ENCODE measurements at regions not wholly inside any gene's neighbourhood (a gene's known extent, or its start where the extent isn't known, plus 50 kb on each side); places are given as distances from the start of the nearest gene placed in this dataset.

DNA sequence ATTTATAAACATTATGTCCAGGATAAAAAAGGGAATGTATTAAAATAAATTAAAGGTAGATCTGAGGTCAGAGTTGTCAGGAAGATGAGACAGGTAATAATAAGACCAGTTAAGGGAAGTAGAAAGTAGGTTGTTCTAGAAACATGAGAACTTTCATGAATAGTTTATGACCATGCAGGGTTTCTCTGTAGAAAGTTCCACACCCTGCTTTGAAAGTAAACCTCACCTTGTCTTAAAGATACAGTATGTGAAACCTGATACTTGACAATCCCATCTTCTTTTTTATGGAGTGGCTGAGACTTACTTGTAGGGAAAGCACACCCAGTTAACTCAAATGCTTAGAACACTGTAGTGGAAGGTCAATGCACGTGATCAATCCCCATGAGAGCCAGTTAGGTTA, 260.6 kb upstream of the ZNF462 start:
- CTCF ChIA-PET (ENCODE audit: partially characterized antibody), result no interaction called here
- WGBS, 2 experiments (ENCODE audit: extremely low coverage in 1 of 2, insufficient coverage in 1 of 2, insufficient read length in 1 of 2, insufficient replicate concordance in 2 of 2, low coverage in 1 of 2, low lambda C conversion rate in 2 of 2, missing lambda C conversion rate in 1 of 2), result 73% methylated on average over 1 of the region's 1 CpG; no CpG with 5 or more reads in 1 of the 2 experiments
- no peaks in the 10 kb centered on the region for H4K20me1 ChIP-seq (replicated peaks in 1 of 2; ENCODE audit: control insufficient read depth in 1 of 2, insufficient read depth in 2 of 2, low read length in 2 of 2)
- no peak overlapping the region for H3K4me2 ChIP-seq (ENCODE audit: insufficient read depth in 1 of 2, low read depth in 2 of 2, low read length in 2 of 2)
- H4K5ac ChIP-seq (ENCODE audit: insufficient read length, low read depth, low read length), result no peak overlapping the region
- POLR2A ChIA-PET (ENCODE audit: partially characterized antibody), result no interaction called here
- 0 out of 2 replicates have a peak overlapping the region, but pooled peaks have one; percentile 33 for H2AFZ ChIP-seq (ENCODE audit: low read length)
- H3K18ac ChIP-seq (ENCODE audit: extremely low read depth, low read length), result no peak overlapping the region
- H2BK12ac ChIP-seq (ENCODE audit: low read depth, low read length), result no peak overlapping the region
- H3K79me2 ChIP-seq (ENCODE audit: control insufficient read depth in 1 of 2, insufficient read depth in 2 of 2, low read length in 2 of 2), result no peaks in the 10 kb centered on the region
- no peaks in the 10 kb centered on the region for H3K36me3 ChIP-seq (ENCODE audit: control insufficient read depth in 2 of 4, insufficient read depth in 4 of 4, low read length in 3 of 4)
- H3K23ac ChIP-seq (ENCODE audit: insufficient read length), result no peak overlapping the region
- H3K27me3 ChIP-seq (replicated peaks in 1 of 4; ENCODE audit: control insufficient read depth in 3 of 4, extremely low read depth in 1 of 4, insufficient read depth in 3 of 4, low read length in 3 of 4), result no peaks in the 10 kb centered on the region
- H3K56ac ChIP-seq (replicated peaks; ENCODE audit: insufficient read length, low read depth, low read length), result no peak overlapping the region
- no peaks in the 10 kb centered on the region for H3K79me1 ChIP-seq (ENCODE audit: low read depth, low read length)
- no peak overlapping the region for H2BK5ac ChIP-seq (ENCODE audit: low read depth, low read length)
- no peak overlapping the region for H2BK20ac ChIP-seq (ENCODE audit: low read length)
- no peak for FAIRE-seq
- H3K4me1 ChIP-seq (replicated peaks in 1 of 4; ENCODE audit: control insufficient read depth in 3 of 4, insufficient read depth in 4 of 4, low read length in 3 of 4), result no peaks in the 10 kb centered on the region
- no peak overlapping the region for H4K8ac ChIP-seq (ENCODE audit: extremely low read depth, insufficient read depth, low read length)
- H4K91ac ChIP-seq (replicated peaks; ENCODE audit: insufficient read length, low read length), result no peak overlapping the region
- no peak overlapping the region for H3K27ac ChIP-seq (ENCODE audit: low read depth, low read length)
- no peak overlapping the region for H2AK5ac ChIP-seq (ENCODE audit: low read depth, low read length)
- no peak for DNase-seq (ENCODE audit: low read depth in 1 of 2, low spot score in 2 of 2)
- no peak overlapping the region for H3K4me3 ChIP-seq (ENCODE audit: extremely low read depth in 1 of 4, insufficient read depth in 2 of 4, low read depth in 3 of 4, low read length in 4 of 4)
- H3K9me3 ChIP-seq (ENCODE audit: insufficient read depth in 2 of 2, low read depth in 1 of 2, low read length in 1 of 2), result peaks cover 7 to 15% of the 10 kb centered on the region in 2 experiments
- H2BK15ac ChIP-seq (ENCODE audit: low read length), result no peak overlapping the region
- no peaks in the 10 kb centered on the region for H3K23me2 ChIP-seq (ENCODE audit: low read depth, low read length)
- H2BK120ac ChIP-seq (replicated peaks; ENCODE audit: low read depth, low read length), result no peak overlapping the region
- no peak overlapping the region for H3K14ac ChIP-seq (ENCODE audit: insufficient read length)
- H3K4ac ChIP-seq (replicated peaks; ENCODE audit: insufficient read length, low read depth, low read length), result no peak overlapping the region
- H3K9ac ChIP-seq (replicated peaks in 1 of 4; ENCODE audit: extremely low read depth in 1 of 4, low read depth in 3 of 4, low read length in 3 of 4), result no peak overlapping the region
- no peak for TF ChIP-seq NANOG (IDR thresholded peaks at IDR 0.05; ENCODE audit: insufficient read depth, low read depth, low read length, poor library complexity, severe bottlenecking)
- TF ChIP-seq HDAC2 (IDR thresholded peaks at IDR 0.05; ENCODE audit: borderline replicate concordance in 1 of 2, low read depth in 2 of 2, low read length in 2 of 2), result no peak

Data from H1 (cell line).